ENCODE measurements at regions not wholly inside any gene's neighbourhood (a gene's known extent, or its start where the extent isn't known, plus 50 kb on each side); places are given as distances from the start of the nearest gene placed in this dataset.

- no peak for TF ChIP-seq CTCF (IDR thresholded peaks at IDR 0.05)
- TF ChIP-seq POLR2A (IDR thresholded peaks at IDR 0.05) = no peak
Measured at GRCh38 chr1:224507771-224508523, 73.3 kb upstream of the WDR26 start.
